GM23338 (cell line): ENCODE measurements at regions not wholly inside any gene's neighbourhood (a gene's known extent, or its start where the extent isn't known, plus 50 kb on each side); places are given as distances from the start of the nearest gene placed in this dataset.

Source experiments
- CTCF ChIP-seq, 2 experiments: fragments of 200-600 bp in 1 of 2; sonication (generic) in 1 of 2; conservative IDR thresholded peaks; 2 replicates each; pipeline versions ENCODE4 v1.5.1 to v1.6.1; 2016 to 2017; ENCODE audit warnings: antibody characterized with exemption in 2 of 2, low read depth in 2 of 2, mild to moderate bottlenecking in 2 of 2, moderate library complexity in 1 of 2
- EZH2phosphoT487 ChIP-seq: fragments of 200-600 bp; sonication (generic); IDR thresholded peaks from one replicate; pipeline ENCODE4 v1.8.1; 2018; ENCODE audit warnings: antibody characterized with exemption; ENCODE audit not compliant: unreplicated experiment
- REST ChIP-seq: IDR thresholded peaks from one replicate; pipeline ENCODE4 v1.6.1; 2018; ENCODE audit warnings: antibody characterized with exemption; ENCODE audit not compliant: unreplicated experiment
- STAT1 ChIP-seq: IDR thresholded peaks from one replicate; pipeline ENCODE4 v1.6.1; 2016; ENCODE audit warnings: antibody characterized with exemption; ENCODE audit not compliant: unreplicated experiment
- ZNF114 ChIP-seq: fragments of 250-450 bp; sonication (Bioruptor Pico); IDR thresholded peaks from 2 replicates; pipeline ENCODE4 v1.5.0; 2020; ENCODE audit warnings: mild to moderate bottlenecking, moderate library complexity
- ZNF462 ChIP-seq: fragments of 250-450 bp; sonication (Bioruptor Pico); IDR thresholded peaks from 2 replicates; pipeline ENCODE4 v1.5.0; 2020; ENCODE audit warnings: mild to moderate bottlenecking, moderate library complexity

- TF ChIP-seq ZNF462 (CRISPR knock-in tag) (no peak), REST (no peak), EZH2phosphoT487 (no peak), ZNF114 (no peak), CTCF (conservative IDR thresholded peaks at IDR 0.05; ENCODE audit: low read depth in 2 of 2) (no peak), STAT1 (no peak)
Observed at GRCh38 chr3:70571696-70572095, 259.3 kb upstream of the MDFIC2 start (continued).
